IPS-18c (cell line): ENCODE measurements at regions not wholly inside any gene's neighbourhood (a gene's known extent, or its start where the extent isn't known, plus 50 kb on each side); places are given as distances from the start of the nearest gene placed in this dataset.

ENCODE experiments used
- H3K4me3 ChIP-seq: 2 replicates; pipeline ENCODE4 v1.7.0; 2013; ENCODE audit warnings: low read depth, mild to moderate bottlenecking, low read length, moderate library complexity; ENCODE audit not compliant: insufficient read depth
- H3K9me3 ChIP-seq: one replicate; pipeline ENCODE4 v1.6.1; 2013; ENCODE audit warnings: mild to moderate bottlenecking, low read length, moderate library complexity; ENCODE audit not compliant: control insufficient read depth, insufficient read depth

DNA sequence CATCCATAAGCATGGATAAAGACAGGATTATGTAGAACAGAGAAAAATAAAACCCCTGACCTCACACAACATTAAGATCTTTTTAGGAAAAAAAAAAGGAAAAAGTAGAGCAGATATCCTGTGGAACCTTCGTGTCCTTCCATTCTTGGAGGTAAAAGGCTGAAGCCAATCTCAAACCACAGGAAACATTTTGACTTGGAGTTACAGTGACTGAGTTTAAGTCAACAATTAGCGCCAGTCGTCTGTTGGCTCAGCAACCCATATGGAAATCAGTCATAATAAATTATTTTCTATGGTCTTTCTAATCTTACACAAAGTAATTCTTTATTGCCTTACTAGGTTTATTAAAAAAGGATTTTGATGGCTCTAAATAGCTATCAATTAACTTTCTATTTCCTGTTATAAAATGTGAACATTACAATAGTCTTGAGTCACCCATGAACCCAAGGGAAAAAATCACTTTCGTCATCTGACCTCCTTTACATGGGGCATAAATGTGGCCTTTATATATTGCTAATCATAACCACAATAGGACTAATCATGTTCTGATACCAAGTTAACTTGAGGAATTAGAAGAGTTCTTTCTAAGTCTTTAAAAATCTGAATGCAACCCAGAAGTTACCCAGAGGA, 592.9 kb downstream of the TFAP2B start:
- no peaks in the 10 kb centered on the region for H3K9me3 ChIP-seq
- H3K4me3 ChIP-seq, result no peak overlapping the region

DNA sequence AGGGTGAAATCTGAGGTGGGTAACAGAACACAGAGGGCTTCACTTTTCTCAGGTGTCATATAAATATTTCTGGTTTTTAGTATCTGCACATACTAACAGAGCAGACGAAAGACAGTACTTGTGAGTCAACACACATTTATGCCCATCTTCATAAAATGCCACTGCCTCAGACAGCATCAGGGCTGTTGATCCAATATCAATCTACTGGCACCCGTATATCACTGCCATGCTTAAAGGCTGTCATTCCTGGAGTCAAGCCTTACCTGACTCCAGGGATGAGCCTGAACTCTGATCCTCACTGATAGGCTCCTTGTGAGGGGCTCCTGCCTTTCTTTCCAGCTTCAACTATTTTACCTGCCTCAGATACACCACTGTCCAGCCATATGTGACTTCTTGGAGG, 595.7 kb downstream of the TFAP2B start:
- Histone ChIP-seq H3K4me3 (no peak overlapping the region), H3K9me3 (no peaks in the 10 kb centered on the region)

- H3K4me3 ChIP-seq, result no peak overlapping the region
- no peaks in the 10 kb centered on the region for H3K9me3 ChIP-seq
These were observed 596.8 kb downstream of the TFAP2B start for GRCh38 chr6:51415501-51415900.

- no peaks in the 10 kb centered on the region for H3K9me3 ChIP-seq
- no peak overlapping the region for H3K4me3 ChIP-seq
These were observed 610.5 kb downstream of the TFAP2B start for GRCh38 chr6:51429017-51429712.

GRCh38 chr6:51430589-51430988, 611.9 kb downstream of the TFAP2B start:
- Histone ChIP-seq H3K4me3 (no peak overlapping the region), H3K9me3 (no peaks in the 10 kb centered on the region)

GRCh38 chr6:51432481-51432880, 613.8 kb downstream of the TFAP2B start:
- Histone ChIP-seq H3K4me3 (no peak overlapping the region), H3K9me3 (no peaks in the 10 kb centered on the region)

DNA sequence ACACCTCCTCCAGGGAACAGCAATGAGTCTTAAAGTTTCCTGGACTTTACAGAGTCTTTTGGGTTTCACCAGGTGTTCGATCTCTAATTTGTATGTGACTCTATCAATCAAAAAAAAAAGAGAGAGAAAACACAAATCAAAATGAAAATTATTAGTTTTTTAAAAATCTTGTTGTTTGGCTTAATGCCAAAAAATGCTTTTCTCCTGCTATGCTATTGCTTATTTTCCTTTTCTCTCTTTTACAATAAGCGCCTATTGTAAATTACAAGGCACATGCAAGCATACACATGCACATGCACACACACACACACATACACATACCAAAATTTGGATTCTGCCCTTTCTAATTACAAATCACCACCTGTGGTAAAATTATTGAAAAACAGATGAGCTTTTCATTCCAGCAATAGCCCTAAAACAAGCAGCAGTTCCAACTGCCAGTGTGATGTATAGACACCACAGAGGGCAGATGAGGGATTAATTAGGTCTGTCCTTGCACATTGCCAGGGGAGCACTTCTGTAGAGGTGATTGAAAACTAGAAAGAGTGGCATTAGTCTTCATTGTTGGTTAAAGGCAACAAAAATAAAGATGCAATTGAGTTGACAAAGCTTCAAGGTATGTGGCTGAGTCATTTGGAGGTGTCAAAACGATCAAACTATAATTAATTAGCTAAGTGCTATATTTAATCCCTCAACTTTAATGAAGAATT, 631.7 kb downstream of the TFAP2B start:
- Histone ChIP-seq H3K9me3 (no peaks in the 10 kb centered on the region), H3K4me3 (no peak overlapping the region)

DNA sequence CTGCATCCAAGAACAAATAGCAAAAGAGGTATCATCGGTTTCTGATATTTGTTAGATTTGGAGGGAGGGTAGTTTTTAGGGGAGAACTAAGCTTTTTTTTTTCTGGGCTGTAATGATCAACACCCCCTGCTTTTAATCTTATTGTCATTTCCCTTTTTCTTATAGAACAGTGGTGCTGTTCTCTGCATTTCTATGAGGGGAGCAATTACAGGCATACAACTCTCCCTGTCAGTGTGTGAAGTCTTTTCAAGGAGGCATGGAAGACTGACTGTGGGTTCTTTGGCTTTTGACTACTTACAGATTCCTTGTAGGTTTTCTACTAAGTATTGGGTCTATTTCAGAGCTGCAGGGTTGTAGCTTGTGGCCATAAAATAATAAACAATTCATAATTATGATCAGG, 632.3 kb downstream of the TFAP2B start:
- Histone ChIP-seq H3K9me3 (no peaks in the 10 kb centered on the region), H3K4me3 (no peak overlapping the region)

- Histone ChIP-seq H3K9me3 (no peaks in the 10 kb centered on the region), H3K4me3 (no peak overlapping the region)
These were observed 631.1 kb downstream of the PKHD1 start for GRCh38 chr6:51456282-51456681.

DNA sequence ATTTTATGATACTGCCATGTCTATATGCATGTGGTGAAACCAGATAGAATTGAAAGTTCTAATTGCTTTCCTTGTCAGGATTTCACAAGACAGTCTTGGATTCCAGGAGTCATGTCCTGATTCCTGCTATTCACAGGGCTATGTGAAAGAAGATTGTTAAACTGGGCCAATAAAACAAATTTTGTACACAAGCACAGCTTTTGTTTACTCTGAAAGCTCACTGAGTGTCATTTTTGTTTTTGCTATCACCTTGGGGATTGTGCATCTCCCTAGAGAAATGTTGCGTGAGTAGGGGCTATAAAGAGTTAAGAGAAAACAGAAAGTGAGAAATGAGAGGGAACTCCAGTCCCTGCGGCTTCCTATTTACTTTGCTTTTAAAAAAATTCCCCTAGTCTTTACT, 627.5 kb downstream of the PKHD1 start:
- Histone ChIP-seq H3K9me3 (no peaks in the 10 kb centered on the region), H3K4me3 (no peak overlapping the region)

GRCh38 chr6:51462896-51463295, 624.5 kb downstream of the PKHD1 start:
- H3K9me3 ChIP-seq, result no peaks in the 10 kb centered on the region
- H3K4me3 ChIP-seq, result no peak overlapping the region

- Histone ChIP-seq H3K4me3 (no peak overlapping the region), H3K9me3 (no peaks in the 10 kb centered on the region)
These were observed 624.1 kb downstream of the PKHD1 start for GRCh38 chr6:51463321-51463720.

GRCh38 chr6:51464956-51465355, 622.5 kb downstream of the PKHD1 start:
- Histone ChIP-seq H3K9me3 (no peaks in the 10 kb centered on the region), H3K4me3 (no peak overlapping the region)

DNA sequence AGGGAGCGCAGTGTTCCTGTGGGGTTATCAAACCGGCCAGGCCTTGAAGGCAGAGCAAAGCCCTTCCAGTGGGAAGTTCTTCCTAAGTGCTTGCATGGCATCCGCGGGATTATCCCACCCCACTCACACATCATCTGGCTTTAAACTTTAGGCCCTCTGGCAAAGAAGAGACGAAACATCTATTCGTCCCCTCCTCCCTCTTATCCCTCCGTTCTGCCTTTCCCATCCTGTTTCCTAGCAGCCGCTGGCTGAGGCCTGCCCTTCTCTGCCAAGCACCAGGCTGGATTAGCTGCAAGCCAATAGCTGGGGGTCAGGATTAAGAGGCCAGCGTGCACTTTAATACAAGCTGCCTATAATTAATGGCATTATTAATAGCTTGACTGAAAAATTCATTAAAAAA, 621.0 kb downstream of the PKHD1 start:
- Histone ChIP-seq H3K9me3 (no peaks in the 10 kb centered on the region), H3K4me3 (no peak overlapping the region)

- Histone ChIP-seq H3K9me3 (no peaks in the 10 kb centered on the region), H3K4me3 (no peak overlapping the region)
These were observed 620.0 kb downstream of the PKHD1 start for GRCh38 chr6:51467231-51467952.

DNA sequence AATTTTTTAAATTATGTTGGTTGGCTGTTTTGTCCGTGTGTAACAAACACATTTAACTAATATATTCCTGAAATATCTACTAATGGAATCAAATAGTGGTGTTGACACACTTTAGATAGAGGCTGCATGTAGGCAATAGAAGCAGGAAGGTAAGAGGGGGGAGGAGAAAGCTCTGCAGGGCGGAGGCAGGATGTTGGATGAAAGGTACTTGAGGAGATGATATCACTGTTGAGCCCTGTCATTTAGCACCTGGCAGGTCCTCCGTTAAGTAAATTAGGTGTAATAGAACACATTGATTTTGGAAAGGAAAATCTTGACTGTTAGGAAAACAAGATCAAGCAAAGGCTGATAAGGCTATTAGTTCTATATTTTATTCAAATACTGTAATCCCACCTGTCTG, 618.7 kb downstream of the PKHD1 start:
- Histone ChIP-seq H3K4me3 (no peak overlapping the region), H3K9me3 (no peaks in the 10 kb centered on the region)

DNA sequence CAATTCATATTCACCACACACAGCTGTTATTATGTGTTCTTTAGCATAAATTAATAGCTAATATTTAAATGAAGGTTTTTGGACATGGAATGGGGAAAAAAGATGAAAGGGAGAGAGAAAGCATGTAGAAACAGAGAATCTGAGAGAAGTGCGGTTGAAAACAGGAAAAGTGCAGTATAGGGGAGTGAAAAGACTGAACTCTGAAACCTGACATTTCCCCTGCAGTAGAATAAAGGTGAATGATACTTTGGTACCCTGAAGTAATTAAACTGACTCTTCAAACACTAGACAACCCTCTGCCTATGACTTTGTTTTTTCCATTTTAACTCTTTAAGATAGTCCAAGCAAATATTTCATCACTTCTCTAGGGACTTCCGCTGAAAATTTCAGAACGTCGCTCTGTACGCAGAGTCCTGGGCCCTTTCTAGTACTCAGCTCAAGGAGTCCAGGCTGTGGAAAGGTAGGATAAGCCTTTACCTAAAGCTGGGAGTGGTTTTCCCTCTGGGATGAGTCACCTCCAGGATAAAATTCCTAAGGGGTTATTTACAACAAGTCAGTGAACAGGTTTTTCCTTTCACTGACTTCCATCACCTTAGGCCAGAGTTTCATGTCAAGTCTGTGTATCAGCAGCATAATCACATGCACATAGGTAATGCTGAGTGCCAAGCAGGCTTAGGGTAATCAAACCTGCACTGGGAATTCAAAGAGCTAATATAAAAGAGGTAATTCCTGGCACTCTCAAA, 614.5 kb downstream of the PKHD1 start:
- Histone ChIP-seq H3K4me3 (no peak overlapping the region), H3K9me3 (no peaks in the 10 kb centered on the region)
